Skeletal muscle satellite cell (primary cell): ENCODE measurements at regions not wholly inside any gene's neighbourhood (a gene's known extent, or its start where the extent isn't known, plus 50 kb on each side); places are given as distances from the start of the nearest gene placed in this dataset.

ENCODE experiments used
- H3K27me3 ChIP-seq: 2 replicates; pipeline ENCODE4 v1.7.0; 2013; ENCODE audit warnings: low read length; ENCODE audit not compliant: control insufficient read depth, insufficient read depth
- H3K36me3 ChIP-seq: 2 replicates; pipeline ENCODE4 v1.7.0; 2013; ENCODE audit warnings: mild to moderate bottlenecking, control low read depth, low read length; ENCODE audit not compliant: insufficient read depth
- H3K4me1 ChIP-seq: 2 replicates; pipeline ENCODE4 v1.7.0; 2013; ENCODE audit warnings: low read length; ENCODE audit not compliant: control insufficient read depth, insufficient read depth
- H3K4me2 ChIP-seq: 2 replicates; pipeline ENCODE4 v1.7.0; 2013; ENCODE audit warnings: mild to moderate bottlenecking, low read length
- H3K4me3 ChIP-seq: 2 replicates; pipeline ENCODE4 v1.7.0; 2013; ENCODE audit warnings: low read length
- H3K9ac ChIP-seq: 2 replicates; pipeline ENCODE4 v1.7.0; 2013; ENCODE audit warnings: mild to moderate bottlenecking, low read depth, low read length, moderate library complexity
- H3K9me3 ChIP-seq: replicated peaks from 2 replicates; pipeline ENCODE4 v1.7.0; 2013; ENCODE audit warnings: mild to moderate bottlenecking, control low read depth, low read length

DNA sequence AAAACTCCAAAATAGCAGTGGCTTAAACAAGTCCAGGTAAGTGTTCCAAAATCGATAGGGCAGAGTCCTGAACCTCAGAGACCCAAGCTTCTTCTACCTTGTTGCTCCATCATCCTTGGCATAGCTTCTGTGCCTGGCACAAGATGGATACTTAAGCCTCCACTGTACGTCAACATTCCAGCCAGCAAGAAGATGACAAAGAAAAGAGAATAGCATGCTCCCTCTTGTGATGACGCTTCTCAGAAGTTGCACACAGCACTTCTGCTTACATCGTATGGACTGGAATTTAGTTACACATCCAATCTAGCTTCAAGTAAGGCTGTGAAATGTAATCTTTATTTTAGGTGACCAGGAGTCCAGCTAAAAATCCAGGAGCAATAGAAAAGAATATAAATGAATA is 227.4 kb downstream of the ESM1 start:
- H3K4me1 ChIP-seq: peaks cover 18% of the 10 kb centered on the region
- no peak overlapping the region for H3K9ac ChIP-seq
- no peaks in the 10 kb centered on the region for H3K27me3 ChIP-seq
- no peak overlapping the region for H3K4me3 ChIP-seq
- no peak overlapping the region for H3K4me2 ChIP-seq
- no peaks in the 10 kb centered on the region for H3K36me3 ChIP-seq
- no peaks in the 10 kb centered on the region for H3K9me3 ChIP-seq

DNA sequence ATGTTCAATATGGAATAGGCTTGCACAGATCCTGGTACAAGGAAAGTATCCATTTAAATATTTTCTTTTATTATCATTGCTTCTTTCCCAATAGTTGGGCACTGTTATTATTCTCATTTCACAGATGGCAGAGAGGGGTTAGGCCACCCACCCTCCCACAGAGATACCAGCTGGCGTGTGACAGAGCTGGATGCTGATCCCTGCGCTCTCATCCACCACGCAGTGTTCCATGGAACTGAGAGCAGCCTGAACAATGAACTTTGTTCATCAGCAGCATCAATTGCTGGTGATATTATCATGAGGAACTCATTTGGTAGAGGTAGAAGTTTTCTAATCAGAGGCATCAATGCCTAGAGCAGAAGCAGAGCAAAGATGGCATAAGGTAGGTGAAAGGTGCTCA is 227.9 kb downstream of the ESM1 start:
- Histone ChIP-seq H3K9me3 (no peaks in the 10 kb centered on the region), H3K4me2 (no peak overlapping the region), H3K4me3 (no peak overlapping the region), H3K36me3 (no peaks in the 10 kb centered on the region), H3K4me1 (peaks cover 18% of the 10 kb centered on the region), H3K9ac (no peak overlapping the region), H3K27me3 (no peaks in the 10 kb centered on the region)

DNA sequence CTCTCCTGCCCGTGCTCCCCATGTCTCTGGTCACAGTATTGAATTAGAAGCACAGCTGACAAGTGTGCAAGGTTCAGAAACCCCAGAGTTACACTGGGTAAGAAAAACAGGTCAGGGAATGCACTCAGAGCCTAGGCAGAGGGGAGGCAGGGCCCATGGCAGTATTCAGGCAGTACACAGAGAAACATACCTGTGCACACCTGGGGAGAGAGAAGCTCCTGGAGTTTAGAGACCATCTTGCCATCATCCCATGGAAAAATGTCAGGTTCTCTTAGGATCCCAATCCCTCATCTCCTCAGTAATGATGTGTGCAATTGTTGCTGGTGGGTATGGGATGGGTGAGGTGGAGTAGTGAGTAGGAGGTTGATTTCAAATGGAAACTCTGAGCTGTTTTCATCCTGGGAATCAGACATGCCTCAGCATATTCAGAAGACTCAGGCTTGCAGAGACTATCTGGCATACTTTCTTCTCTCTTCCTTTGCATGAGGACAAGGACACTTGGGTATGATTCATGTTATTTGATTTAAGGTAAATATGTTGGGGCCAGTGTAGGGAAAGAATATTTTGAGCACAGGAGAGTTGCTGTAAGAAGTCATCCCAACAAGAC is 228.5 kb downstream of the ESM1 start:
- H3K9ac ChIP-seq: no peak overlapping the region
- no peaks in the 10 kb centered on the region for H3K36me3 ChIP-seq
- H3K4me1 ChIP-seq: peaks cover 18% of the 10 kb centered on the region
- H3K27me3 ChIP-seq: no peaks in the 10 kb centered on the region
- H3K4me2 ChIP-seq: no peak overlapping the region
- no peaks in the 10 kb centered on the region for H3K9me3 ChIP-seq
- no peak overlapping the region for H3K4me3 ChIP-seq

GRCh38 chr5:54756301-54756700 is 229.1 kb downstream of the ESM1 start:
- peaks cover 12% of the 10 kb centered on the region for H3K4me1 ChIP-seq
- H3K4me2 ChIP-seq: no peak overlapping the region
- H3K9me3 ChIP-seq: no peaks in the 10 kb centered on the region
- H3K9ac ChIP-seq: no peak overlapping the region
- no peak overlapping the region for H3K4me3 ChIP-seq
- H3K27me3 ChIP-seq: no peaks in the 10 kb centered on the region
- H3K36me3 ChIP-seq: no peaks in the 10 kb centered on the region

DNA sequence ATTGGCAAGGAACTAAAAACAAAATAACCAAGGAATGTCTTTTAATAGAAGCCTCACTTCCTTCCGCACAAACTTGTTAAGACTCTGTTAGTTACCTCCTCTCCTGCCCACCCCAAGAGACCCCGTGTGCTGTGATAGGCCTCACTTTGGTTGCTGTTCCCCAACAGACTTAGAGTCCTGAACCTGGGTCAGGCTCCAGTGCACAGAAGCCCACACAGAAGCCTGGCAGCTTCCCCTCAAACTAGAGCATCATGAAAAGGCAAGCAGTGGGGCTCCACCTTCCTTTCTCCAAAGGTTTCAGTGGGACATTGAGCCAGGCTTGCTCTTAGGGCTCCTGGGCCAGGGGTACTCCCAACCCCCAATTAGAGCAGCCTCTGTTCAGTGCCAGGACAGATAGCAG is 230.5 kb downstream of the ESM1 start:
- H3K9ac ChIP-seq: no peak overlapping the region
- no peaks in the 10 kb centered on the region for H3K36me3 ChIP-seq
- H3K9me3 ChIP-seq: no peaks in the 10 kb centered on the region
- no peak overlapping the region for H3K4me3 ChIP-seq
- no peaks in the 10 kb centered on the region for H3K4me1 ChIP-seq
- no peaks in the 10 kb centered on the region for H3K27me3 ChIP-seq
- no peak overlapping the region for H3K4me2 ChIP-seq

DNA sequence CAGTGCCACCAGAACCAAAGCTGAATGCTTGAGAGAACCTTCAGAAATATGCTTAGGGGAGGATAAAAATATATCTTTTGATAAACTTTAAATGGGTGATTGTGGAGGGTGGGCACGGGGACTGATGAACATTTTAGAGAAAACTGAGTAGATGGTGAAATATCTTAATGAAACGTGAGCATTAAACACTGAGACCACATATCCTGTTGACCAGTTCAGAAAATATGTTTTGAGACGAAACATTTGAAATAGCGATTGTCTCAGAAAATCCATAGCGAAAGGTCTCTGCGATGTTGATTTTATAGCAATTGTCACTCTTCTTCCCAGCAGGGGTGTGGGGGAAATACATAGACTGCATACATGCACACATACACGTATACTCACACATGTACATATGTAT is 231.0 kb downstream of the ESM1 start:
- no peaks in the 10 kb centered on the region for H3K4me1 ChIP-seq
- H3K36me3 ChIP-seq: no peaks in the 10 kb centered on the region
- H3K9me3 ChIP-seq: no peaks in the 10 kb centered on the region
- no peak overlapping the region for H3K4me3 ChIP-seq
- H3K9ac ChIP-seq: no peak overlapping the region
- no peak overlapping the region for H3K4me2 ChIP-seq
- no peaks in the 10 kb centered on the region for H3K27me3 ChIP-seq

- Histone ChIP-seq H3K4me1 (no peaks in the 10 kb centered on the region), H3K36me3 (no peaks in the 10 kb centered on the region), H3K4me2 (no peak overlapping the region), H3K9ac (no peak overlapping the region), H3K9me3 (no peaks in the 10 kb centered on the region), H3K4me3 (no peak overlapping the region), H3K27me3 (no peaks in the 10 kb centered on the region)
These were observed 231.6 kb downstream of the ESM1 start for GRCh38 chr5:54753753-54754152.

- no peaks in the 10 kb centered on the region for H3K9me3 ChIP-seq
- H3K27me3 ChIP-seq: no peaks in the 10 kb centered on the region
- no peak overlapping the region for H3K4me3 ChIP-seq
- no peak overlapping the region for H3K9ac ChIP-seq
- H3K36me3 ChIP-seq: no peaks in the 10 kb centered on the region
- H3K4me1 ChIP-seq: no peaks in the 10 kb centered on the region
- H3K4me2 ChIP-seq: no peak overlapping the region
These were observed 232.4 kb downstream of the ESM1 start for GRCh38 chr5:54753034-54753433.

DNA sequence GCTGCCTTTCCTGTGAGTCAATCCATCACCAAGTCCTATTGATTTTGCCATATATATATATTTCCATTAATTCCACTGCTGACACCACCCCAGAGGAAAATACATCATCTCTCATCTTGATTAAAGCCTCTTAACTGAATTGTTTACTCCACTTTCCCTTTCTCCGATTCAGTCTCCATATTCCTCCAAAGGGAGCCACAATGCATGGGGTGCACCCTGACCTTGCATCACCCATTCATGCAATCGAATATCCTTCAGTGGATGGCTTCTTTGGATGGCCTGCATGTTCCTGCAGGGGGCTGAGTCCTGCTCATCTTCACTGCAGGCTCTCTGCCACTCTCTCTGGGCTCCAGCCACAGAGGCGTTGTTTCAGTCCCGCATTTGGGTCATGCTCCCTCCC is 231.0 kb downstream of the SNX18 start:
- peaks cover 12% of the 10 kb centered on the region for H3K4me1 ChIP-seq
- no peaks in the 10 kb centered on the region for H3K9me3 ChIP-seq
- no peak overlapping the region for H3K4me2 ChIP-seq
- H3K4me3 ChIP-seq: no peak overlapping the region
- H3K27me3 ChIP-seq: no peaks in the 10 kb centered on the region
- no peaks in the 10 kb centered on the region for H3K36me3 ChIP-seq
- no peak overlapping the region for H3K9ac ChIP-seq

- Histone ChIP-seq H3K4me3 (no peak overlapping the region), H3K9me3 (no peaks in the 10 kb centered on the region), H3K36me3 (no peaks in the 10 kb centered on the region), H3K4me1 (peaks cover 28% of the 10 kb centered on the region), H3K4me2 (no peak overlapping the region), H3K9ac (no peak overlapping the region), H3K27me3 (no peaks in the 10 kb centered on the region)
These were observed 229.3 kb downstream of the SNX18 start for GRCh38 chr5:54746777-54747398.

DNA sequence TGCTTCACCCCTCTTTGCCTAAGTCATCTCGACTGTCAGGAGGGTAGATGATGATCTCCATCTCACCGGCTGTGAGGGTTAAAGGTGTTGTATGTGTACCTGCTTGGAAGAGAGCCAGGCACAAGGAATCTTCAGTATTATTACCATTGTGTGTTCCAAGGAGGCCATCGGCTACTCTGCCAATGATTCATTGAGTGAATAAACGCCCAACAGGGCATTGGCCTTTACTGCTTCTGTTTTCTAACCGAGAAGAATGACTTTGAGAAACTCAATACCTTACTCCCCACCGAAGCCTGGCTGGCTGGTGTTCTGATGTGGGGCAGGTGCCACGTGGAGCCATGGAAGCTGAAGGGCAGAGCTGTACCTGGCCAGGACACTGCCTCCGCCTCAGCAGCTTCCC is 228.8 kb downstream of the SNX18 start:
- Histone ChIP-seq H3K4me2 (no peak overlapping the region), H3K27me3 (no peaks in the 10 kb centered on the region), H3K9ac (no peak overlapping the region), H3K4me1 (peaks cover 29% of the 10 kb centered on the region), H3K4me3 (no peak overlapping the region), H3K9me3 (no peaks in the 10 kb centered on the region), H3K36me3 (no peaks in the 10 kb centered on the region)

GRCh38 chr5:54745599-54745998 is 228.0 kb downstream of the SNX18 start:
- H3K9ac ChIP-seq: no peak overlapping the region
- no peaks in the 10 kb centered on the region for H3K9me3 ChIP-seq
- H3K36me3 ChIP-seq: no peaks in the 10 kb centered on the region
- no peak overlapping the region for H3K4me3 ChIP-seq
- H3K4me1 ChIP-seq: peaks cover 29% of the 10 kb centered on the region
- no peaks in the 10 kb centered on the region for H3K27me3 ChIP-seq
- H3K4me2 ChIP-seq: no peak overlapping the region
